ENCODE measurements at regions not wholly inside any gene's neighbourhood (a gene's known extent, or its start where the extent isn't known, plus 50 kb on each side); places are given as distances from the start of the nearest gene placed in this dataset.

DNA sequence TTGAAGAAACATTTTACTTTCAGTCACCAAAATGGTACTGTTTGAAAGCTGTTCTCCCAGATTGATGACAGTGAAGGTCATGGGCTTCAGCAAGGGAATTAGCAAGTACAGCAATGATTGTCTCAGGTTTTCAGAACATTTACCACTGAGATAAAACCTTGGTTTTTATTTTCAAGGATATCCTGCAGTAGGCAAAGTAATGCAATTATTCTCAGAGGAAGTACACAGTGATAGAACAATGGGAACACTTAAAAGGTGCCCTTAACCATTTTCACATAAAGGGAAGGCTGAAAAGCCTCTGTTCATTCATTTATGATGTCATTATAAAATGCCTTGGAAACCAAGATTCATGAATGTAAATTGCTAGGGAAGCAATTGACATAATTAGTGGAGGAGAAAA lies 471.8 kb upstream of the ACO1 start:
- TF ChIP-seq, protein P1, sequence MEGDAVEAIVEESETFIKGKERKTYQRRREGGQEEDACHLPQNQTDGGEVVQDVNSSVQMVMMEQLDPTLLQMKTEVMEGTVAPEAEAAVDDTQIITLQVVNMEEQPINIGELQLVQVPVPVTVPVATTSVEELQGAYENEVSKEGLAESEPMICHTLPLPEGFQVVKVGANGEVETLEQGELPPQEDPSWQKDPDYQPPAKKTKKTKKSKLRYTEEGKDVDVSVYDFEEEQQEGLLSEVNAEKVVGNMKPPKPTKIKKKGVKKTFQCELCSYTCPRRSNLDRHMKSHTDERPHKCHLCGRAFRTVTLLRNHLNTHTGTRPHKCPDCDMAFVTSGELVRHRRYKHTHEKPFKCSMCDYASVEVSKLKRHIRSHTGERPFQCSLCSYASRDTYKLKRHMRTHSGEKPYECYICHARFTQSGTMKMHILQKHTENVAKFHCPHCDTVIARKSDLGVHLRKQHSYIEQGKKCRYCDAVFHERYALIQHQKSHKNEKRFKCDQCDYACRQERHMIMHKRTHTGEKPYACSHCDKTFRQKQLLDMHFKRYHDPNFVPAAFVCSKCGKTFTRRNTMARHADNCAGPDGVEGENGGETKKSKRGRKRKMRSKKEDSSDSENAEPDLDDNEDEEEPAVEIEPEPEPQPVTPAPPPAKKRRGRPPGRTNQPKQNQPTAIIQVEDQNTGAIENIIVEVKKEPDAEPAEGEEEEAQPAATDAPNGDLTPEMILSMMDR (conservative IDR thresholded peaks at IDR 0.05): no peak
- TF ChIP-seq ZFX (IDR thresholded peaks at IDR 0.05): no peak

Data from C4-2B (cell line).